GM23338 (cell line): ENCODE measurements at regions not wholly inside any gene's neighbourhood (a gene's known extent, or its start where the extent isn't known, plus 50 kb on each side); places are given as distances from the start of the nearest gene placed in this dataset.

Experiments
- ATAC-seq: fragments of 200-7000 bp; cut with Tn5 transposase; 3 replicates; pipeline ENCODE4 v1.9.1; 2020
- DNase-seq: peaks from one replicate; pipeline ENCODE4 v3.0.0-alpha.2; 2015; ENCODE audit warnings: low spot score
- H2AFZ ChIP-seq: fragments of 200-600 bp; sonication (generic); 2 replicates; pipeline ENCODE4 v1.8.0; 2016; ENCODE audit warnings: antibody characterized with exemption, mild to moderate bottlenecking, moderate library complexity
- H3F3A ChIP-seq: fragments of 200-600 bp; sonication (generic); replicated peaks from 2 replicates; pipeline ENCODE4 v1.8.0; 2017; ENCODE audit warnings: antibody characterized with exemption, mixed run types, low read depth
- H3K27ac ChIP-seq: fragments of 200-600 bp; sonication (generic); 2 replicates; pipeline ENCODE4 v1.6.1; 2016; ENCODE audit warnings: low read depth
- H3K27me3 ChIP-seq: fragments of 200-600 bp; sonication (generic); 2 replicates; pipeline ENCODE4 v1.8.0; 2016; ENCODE audit warnings: mild to moderate bottlenecking, mixed run types, moderate library complexity; ENCODE audit not compliant: insufficient read depth
- H3K36me3 ChIP-seq: fragments of 200-600 bp; sonication (generic); 2 replicates; pipeline ENCODE4 v1.8.0; 2016; ENCODE audit warnings: mild to moderate bottlenecking; ENCODE audit not compliant: insufficient read depth
- H3K4me1 ChIP-seq: fragments of 200-600 bp; sonication (generic); 2 replicates; pipeline ENCODE4 v1.8.0; 2016; ENCODE audit warnings: mild to moderate bottlenecking, moderate library complexity; ENCODE audit not compliant: insufficient read depth
- H3K4me2 ChIP-seq: fragments of 200-600 bp; sonication (generic); 2 replicates; pipeline ENCODE4 v1.7.1; 2017; ENCODE audit warnings: mixed run types
- H3K4me3 ChIP-seq: fragments of 200-600 bp; sonication (generic); 2 replicates; pipeline ENCODE4 v1.6.1; 2016; ENCODE audit warnings: mixed run types
- H3K79me2 ChIP-seq: fragments of 200-600 bp; sonication (generic); replicated peaks from 2 replicates; pipeline ENCODE4 v1.8.0; 2017; ENCODE audit warnings: mild to moderate bottlenecking; ENCODE audit not compliant: insufficient read depth
- H3K9me2 ChIP-seq: fragments of 200-600 bp; sonication (generic); 2 replicates; pipeline ENCODE4 v1.8.0; 2017; ENCODE audit not compliant: insufficient read depth
- H4K20me1 ChIP-seq: fragments of 200-600 bp; sonication (generic); replicated peaks from 2 replicates; pipeline ENCODE4 v1.8.0; 2017; ENCODE audit warnings: mild to moderate bottlenecking; ENCODE audit not compliant: insufficient read depth
- H3K27ac Mint-ChIP-seq: 2 replicates; pipeline ENCODE4 v1.8.0; 2020; ENCODE audit warnings: inconsistent platforms, mild to moderate bottlenecking, moderate library complexity, mixed read lengths
- H3K27me3 Mint-ChIP-seq: 3 replicates; pipeline ENCODE4 v1.8.0; 2022; ENCODE audit warnings: low read depth, mild to moderate bottlenecking, moderate library complexity, mixed read lengths, inconsistent platforms; ENCODE audit not compliant: insufficient read depth, poor library complexity
- H3K36me3 Mint-ChIP-seq: 3 replicates; pipeline ENCODE4 v1.8.0; 2021; ENCODE audit warnings: low read depth, mild to moderate bottlenecking, inconsistent platforms, moderate library complexity, mixed read lengths
- H3K4me1 Mint-ChIP-seq: 3 replicates; pipeline ENCODE4 v1.8.0; 2020; ENCODE audit warnings: mild to moderate bottlenecking, inconsistent platforms, mixed read lengths
- H3K4me3 Mint-ChIP-seq: 3 replicates; pipeline ENCODE4 v1.8.0; 2021; ENCODE audit warnings: moderate library complexity, mild to moderate bottlenecking, inconsistent platforms, mixed read lengths
- H3K9me3 Mint-ChIP-seq: 3 replicates; pipeline ENCODE4 v1.8.0; 2020; ENCODE audit warnings: moderate library complexity, mild to moderate bottlenecking, inconsistent platforms, mixed read lengths
- CREB1 ChIP-seq: fragments of 250-450 bp; sonication (Bioruptor Pico); IDR thresholded peaks from 2 replicates; pipeline ENCODE4 v1.5.0; 2020; ENCODE audit warnings: low read depth, mild to moderate bottlenecking, moderate library complexity
- CTCF ChIP-seq, 2 experiments: fragments of 200-600 bp in 1 of 2; sonication (generic) in 1 of 2; conservative IDR thresholded peaks; 2 replicates each; pipeline versions ENCODE4 v1.5.1 to v1.6.1; 2016 to 2017; ENCODE audit warnings: antibody characterized with exemption in 2 of 2, low read depth in 2 of 2, mild to moderate bottlenecking in 2 of 2, moderate library complexity in 1 of 2
- EZH2phosphoT487 ChIP-seq: fragments of 200-600 bp; sonication (generic); IDR thresholded peaks from one replicate; pipeline ENCODE4 v1.8.1; 2018; ENCODE audit warnings: antibody characterized with exemption; ENCODE audit not compliant: unreplicated experiment
- NANOG ChIP-seq: IDR thresholded peaks from 2 replicates; pipeline ENCODE4 v1.6.1; 2016; ENCODE audit warnings: antibody characterized with exemption, borderline replicate concordance
- REST ChIP-seq: IDR thresholded peaks from one replicate; pipeline ENCODE4 v1.6.1; 2018; ENCODE audit warnings: antibody characterized with exemption; ENCODE audit not compliant: unreplicated experiment
- STAT1 ChIP-seq: IDR thresholded peaks from one replicate; pipeline ENCODE4 v1.6.1; 2016; ENCODE audit warnings: antibody characterized with exemption; ENCODE audit not compliant: unreplicated experiment
- ZNF331 ChIP-seq: fragments of 250-450 bp; sonication (Bioruptor Pico); IDR thresholded peaks from 2 replicates; pipeline ENCODE4 v1.5.0; 2020; ENCODE audit warnings: low read depth, mild to moderate bottlenecking, moderate library complexity
- TF ChIP-seq, protein P1 (sequence below): IDR thresholded peaks from 2 replicates; pipeline ENCODE4 v1.6.1; 2016; ENCODE audit warnings: antibody characterized with exemption

GRCh38 chr4:100254237-100254636 lies 64.0 kb upstream of the DDIT4L start:
- no peak overlapping the region for H3K27ac ChIP-seq
- Mint-ChIP-seq H3K27ac (no peak overlapping the region), H3K9me3 (no peaks in the 10 kb centered on the region; the same call in 2 of the 3 replicates), H3K36me3 (no peaks in the 10 kb centered on the region), H3K4me3 (no peak overlapping the region), H3K4me1 (peaks cover 3% of the 10 kb centered on the region; the same call in 2 of the 3 replicates), H3K27me3 (no peaks in the 10 kb centered on the region)
- no peaks in the 10 kb centered on the region for H3K36me3 ChIP-seq
- ATAC-seq = no peak
- no peak for DNase-seq
- H3K4me1 ChIP-seq = no peaks in the 10 kb centered on the region
- 0 out of 2 replicates have a peak, but pooled peaks cover 7% of the 10 kb centered on the region for H3K9me2 ChIP-seq
- H4K20me1 ChIP-seq = no peaks in the 10 kb centered on the region
- no peaks in the 10 kb centered on the region for H3K79me2 ChIP-seq
- H3K27me3 ChIP-seq = no peaks in the 10 kb centered on the region
- no peak overlapping the region for H3K4me2 ChIP-seq
- no peak for TF ChIP-seq CREB1 (CRISPR knock-in tag)
- TF ChIP-seq ZNF331 = no peak
- H2AFZ ChIP-seq = no peak overlapping the region
- no peaks in the 10 kb centered on the region for H3F3A ChIP-seq
- no peak overlapping the region for H3K4me3 ChIP-seq

DNA sequence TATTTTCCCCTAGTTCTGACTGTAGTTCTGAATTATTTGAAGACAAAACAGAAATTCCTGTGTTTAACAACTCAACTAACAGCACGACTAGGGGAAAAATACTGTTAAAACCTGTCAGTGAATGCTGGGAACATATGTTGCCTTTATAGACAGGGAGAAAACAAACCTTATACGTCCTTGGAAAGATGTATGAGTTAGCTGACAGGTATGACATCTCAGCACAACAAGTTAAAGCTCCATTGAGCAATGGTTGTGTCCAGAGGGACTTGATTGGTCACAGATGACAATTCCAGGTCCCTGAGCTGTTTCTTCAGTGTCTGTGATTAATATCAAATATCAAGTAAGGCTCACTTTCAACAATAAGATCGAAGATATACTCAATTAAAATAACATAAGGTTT lies 58.2 kb upstream of the DDIT4L start:
- H2AFZ ChIP-seq = no peak overlapping the region
- no peaks in the 10 kb centered on the region for H3F3A ChIP-seq
- Mint-ChIP-seq H3K27me3 (no peaks in the 10 kb centered on the region), H3K4me3 (no peak overlapping the region), H3K4me1 (no peaks in the 10 kb centered on the region), H3K9me3 (no peaks in the 10 kb centered on the region; the same call in 2 of the 3 replicates), H3K27ac (no peak overlapping the region), H3K36me3 (no peaks in the 10 kb centered on the region; the same call in 1 of the 3 replicates)
- DNase-seq (no peak), ATAC-seq (no peak)
- no peak overlapping the region for H3K4me2 ChIP-seq
- H3K79me2 ChIP-seq = no peaks in the 10 kb centered on the region
- H4K20me1 ChIP-seq = no peaks in the 10 kb centered on the region
- H3K27ac ChIP-seq = no peak overlapping the region
- no peaks in the 10 kb centered on the region for H3K36me3 ChIP-seq
- H3K9me2 ChIP-seq = peaks cover 13% of the 10 kb centered on the region; the same call in 1 of the 2 replicates
- no peaks in the 10 kb centered on the region for H3K4me1 ChIP-seq
- H3K27me3 ChIP-seq = no peaks in the 10 kb centered on the region
- TF ChIP-seq NANOG (no peak), CTCF (conservative IDR thresholded peaks at IDR 0.05; ENCODE audit: low read depth in 2 of 2) (no peak)
- TF ChIP-seq, protein P1, sequence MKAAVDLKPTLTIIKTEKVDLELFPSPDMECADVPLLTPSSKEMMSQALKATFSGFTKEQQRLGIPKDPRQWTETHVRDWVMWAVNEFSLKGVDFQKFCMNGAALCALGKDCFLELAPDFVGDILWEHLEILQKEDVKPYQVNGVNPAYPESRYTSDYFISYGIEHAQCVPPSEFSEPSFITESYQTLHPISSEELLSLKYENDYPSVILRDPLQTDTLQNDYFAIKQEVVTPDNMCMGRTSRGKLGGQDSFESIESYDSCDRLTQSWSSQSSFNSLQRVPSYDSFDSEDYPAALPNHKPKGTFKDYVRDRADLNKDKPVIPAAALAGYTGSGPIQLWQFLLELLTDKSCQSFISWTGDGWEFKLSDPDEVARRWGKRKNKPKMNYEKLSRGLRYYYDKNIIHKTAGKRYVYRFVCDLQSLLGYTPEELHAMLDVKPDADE = no peak
- H3K4me3 ChIP-seq = no peak overlapping the region

DNA sequence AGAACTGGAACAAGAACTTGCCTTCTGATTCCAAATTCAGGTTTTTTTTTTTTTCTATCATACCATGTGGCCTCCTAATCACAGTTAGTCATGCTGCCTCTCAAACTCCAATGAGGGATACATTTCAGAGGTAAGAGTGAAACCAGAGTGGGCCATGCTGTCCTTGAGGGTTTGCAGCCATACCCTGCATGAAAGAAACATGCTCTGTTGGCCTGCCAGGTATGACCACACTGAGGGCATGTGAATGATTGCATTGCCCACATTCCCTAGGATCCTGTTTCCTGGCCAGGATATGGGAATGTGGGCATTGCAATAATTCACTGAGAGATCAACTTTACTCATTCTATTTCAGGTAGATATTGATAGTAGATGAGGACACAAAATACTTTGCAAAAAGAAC lies 56.4 kb upstream of the DDIT4L start:
- Histone ChIP-seq H3K27me3 (no peaks in the 10 kb centered on the region), H3K4me1 (no peaks in the 10 kb centered on the region), H3K9me2 (peaks cover 22% of the 10 kb centered on the region), H3K27ac (no peak overlapping the region), H3K79me2 (no peaks in the 10 kb centered on the region), H3F3A (no peaks in the 10 kb centered on the region), H3K36me3 (no peaks in the 10 kb centered on the region), H3K4me3 (no peak overlapping the region), H3K4me2 (no peak overlapping the region), H4K20me1 (no peaks in the 10 kb centered on the region), H2AFZ (no peak overlapping the region)
- Mint-ChIP-seq H3K9me3 (no peaks in the 10 kb centered on the region; the same call in 2 of the 3 replicates), H3K27ac (no peak overlapping the region), H3K36me3 (no peaks in the 10 kb centered on the region; the same call in 1 of the 3 replicates), H3K27me3 (no peaks in the 10 kb centered on the region), H3K4me3 (no peak overlapping the region), H3K4me1 (no peaks in the 10 kb centered on the region)
- DNase-seq (no peak), ATAC-seq (no peak)
- TF ChIP-seq STAT1 (no peak), CTCF (conservative IDR thresholded peaks at IDR 0.05; ENCODE audit: low read depth in 2 of 2) (no peak), REST (no peak), EZH2phosphoT487 (no peak)
